HCT116 (cell line): ENCODE measurements at regions not wholly inside any gene's neighbourhood (a gene's known extent, or its start where the extent isn't known, plus 50 kb on each side); places are given as distances from the start of the nearest gene placed in this dataset.

Experiments
- ATAC-seq: fragments of 200-7000 bp; cut with Tn5 transposase; 2 replicates; pipeline ENCODE4 v1.9.1; 2020; ENCODE audit warnings: mild to moderate bottlenecking, moderate library complexity
- BruUV-seq: library from RNA; stranded (reverse); fragments of 400-500 nt; replicated peaks from 2 replicates; lab custom pipeline; 2021; lab: Mats Ljungman, UMichigan
- CTCF ChIA-PET: fragments of 300-600 bp; sonication (Branson Sonifier 250); formaldehyde crosslinking; loops from one replicate; lab custom pipeline; 2021; ENCODE audit warnings: antibody characterized with exemption; lab: Charles Lee
- POLR2A ChIA-PET: fragments of 300-600, 350-600 bp; sonication (Branson Sonifier 250); formaldehyde crosslinking; loops from one replicate; lab custom pipeline; 2021; ENCODE audit warnings: antibody characterized with exemption; lab: Charles Lee
- RAD21 ChIA-PET, 2 experiments: fragments of 300-600 bp; sonication (Branson Sonifier 250); formaldehyde crosslinking; loops; one replicate each; lab custom pipeline; 2023; ENCODE audit warnings: low total read pairs in 2 of 2; ENCODE audit not compliant: uncharacterized antibody in 2 of 2, unreplicated experiment in 2 of 2, low non-redundant PET in 1 of 2; lab: Charles Lee
- DNase-seq: peaks from one replicate; pipeline ENCODE4 v3.0.0-alpha.2; 2010; ENCODE audit warnings: low read depth, low spot score
- H2AFZ ChIP-seq: fragments of 200-600 bp; shearing (Covaris generic), sonication (generic); 2 replicates; pipeline ENCODE4 v1.6.1; 2017; ENCODE audit warnings: low read depth, mixed run types, mixed read lengths, antibody characterized with exemption, low read length; ENCODE audit not compliant: poor library complexity, severe bottlenecking
- H3K27ac ChIP-seq: 2 replicates; pipeline ENCODE4 v1.5.1; 2012; ENCODE audit warnings: low read depth, low read length
- H3K27me3 ChIP-seq: fragments of 200-600 bp; sonication (generic); 2 replicates; pipeline ENCODE4 v1.6.1; 2016; ENCODE audit warnings: mixed run types, low read length, mixed read lengths; ENCODE audit not compliant: insufficient read depth
- H3K36me3 ChIP-seq, 2 experiments: fragments of 200-500 bp in 1 of 2; fragments of 200-600 bp in 1 of 2; sonication (Bioruptor generic) in 1 of 2; sonication (generic) in 1 of 2; 2 replicates each; pipeline versions ENCODE4 v1.5.1 to v1.6.1; 2014 to 2016; ENCODE audit warnings: low read length in 2 of 2, inconsistent platforms in 1 of 2, mixed read lengths in 1 of 2, mixed run types in 1 of 2; ENCODE audit not compliant: insufficient read depth in 2 of 2, control insufficient read depth in 1 of 2
- H3K4me1 ChIP-seq, 2 experiments: fragments of 200-600 bp in 1 of 2; sonication (generic) in 1 of 2; 2 replicates each; pipeline versions ENCODE4 v1.5.1 to v1.6.1; 2012 to 2017; ENCODE audit warnings: low read length in 2 of 2, inconsistent platforms in 1 of 2, mild to moderate bottlenecking in 1 of 2, mixed read lengths in 1 of 2, mixed run types in 1 of 2, moderate library complexity in 1 of 2; ENCODE audit not compliant: insufficient read depth in 2 of 2, control insufficient read depth in 1 of 2
- H3K4me2 ChIP-seq: fragments of 200-600 bp; sonication (generic); 2 replicates; pipeline ENCODE4 v1.6.1; 2017; ENCODE audit warnings: mixed run types, low read length, mixed read lengths
- H3K4me3 ChIP-seq, 2 experiments: fragments of 200-600 bp in 1 of 2; sonication (generic) in 1 of 2; replicated peaks in 1 of 2; 2 replicates each; pipeline ENCODE4 v1.5.1; 2011 to 2016; ENCODE audit warnings: low read length in 2 of 2, control low read depth in 1 of 2, low read depth in 1 of 2, mild to moderate bottlenecking in 1 of 2, mixed read lengths in 1 of 2, mixed run types in 1 of 2
- H3K79me2 ChIP-seq: fragments of 200-600 bp; sonication (generic); 2 replicates; pipeline ENCODE4 v1.6.1; 2017; ENCODE audit warnings: mild to moderate bottlenecking, mixed run types, low read length, moderate library complexity, mixed read lengths; ENCODE audit not compliant: insufficient read depth
- H3K9ac ChIP-seq: fragments of 200-600 bp; sonication (generic); 2 replicates; pipeline ENCODE4 v1.6.1; 2016; ENCODE audit warnings: low read length, mixed read lengths
- H3K9me2 ChIP-seq: fragments of 200-600 bp; sonication (generic), shearing (Covaris generic); 2 replicates; pipeline ENCODE4 v1.6.1; 2017; ENCODE audit warnings: mixed run types, mild to moderate bottlenecking, moderate library complexity; ENCODE audit not compliant: insufficient read depth
- H3K9me3 ChIP-seq, 2 experiments: fragments of 200-500 bp in 1 of 2; fragments of 200-600 bp in 1 of 2; sonication (Bioruptor generic) in 1 of 2; sonication (generic) in 1 of 2; 2 replicates each; pipeline ENCODE4 v1.6.1; 2014 to 2017; ENCODE audit warnings: low read length in 2 of 2, mixed read lengths in 2 of 2, inconsistent platforms in 1 of 2, low read depth in 1 of 2, mild to moderate bottlenecking in 1 of 2, mixed run types in 1 of 2, moderate library complexity in 1 of 2; ENCODE audit not compliant: control insufficient read depth in 1 of 2, insufficient read depth in 1 of 2
- H4K20me1 ChIP-seq: fragments of 200-600 bp; sonication (generic), shearing (Covaris generic); 2 replicates; pipeline ENCODE4 v1.6.1; 2017; ENCODE audit warnings: mixed run types, mild to moderate bottlenecking, moderate library complexity; ENCODE audit not compliant: insufficient read depth
- CBX3 ChIP-seq: IDR thresholded peaks from 2 replicates; pipeline ENCODE4 v1.6.1; 2012; ENCODE audit warnings: low read depth
- CEBPB ChIP-seq: IDR thresholded peaks from 2 replicates; pipeline ENCODE4 v1.6.1; 2012; ENCODE audit warnings: low read depth
- ELF1 ChIP-seq: IDR thresholded peaks from 2 replicates; pipeline ENCODE4 v1.6.1; 2012; ENCODE audit warnings: low read depth, borderline replicate concordance
- EZH2phosphoT487 ChIP-seq: fragments of 200-600 bp; IDR thresholded peaks from 2 replicates; pipeline ENCODE4 v1.6.1; 2018; ENCODE audit warnings: antibody characterized with exemption, borderline replicate concordance
- FOSL1 ChIP-seq: IDR thresholded peaks from 2 replicates; pipeline ENCODE4 v1.6.1; 2012; ENCODE audit warnings: low read depth
- JUND ChIP-seq: IDR thresholded peaks from 2 replicates; pipeline ENCODE4 v1.6.1; 2012
- POLR2A ChIP-seq: IDR thresholded peaks from 2 replicates; pipeline ENCODE4 v1.7.0; 2011; ENCODE audit warnings: borderline replicate concordance; ENCODE audit not compliant: insufficient read depth, insufficient read length; ENCODE audit errors: extremely low read depth
- POLR2AphosphoS5 ChIP-seq: IDR thresholded peaks from 2 replicates; pipeline ENCODE4 v1.6.1; 2011; ENCODE audit warnings: mild to moderate bottlenecking, low read depth, low read length, moderate library complexity
- RAD21 ChIP-seq: IDR thresholded peaks from 2 replicates; pipeline ENCODE4 v1.6.1; 2012; ENCODE audit warnings: low read depth, mild to moderate bottlenecking
- SP1 ChIP-seq: IDR thresholded peaks from 2 replicates; pipeline ENCODE4 v1.6.1; 2012; ENCODE audit warnings: low read depth
- SRF ChIP-seq: IDR thresholded peaks from 2 replicates; pipeline ENCODE4 v1.6.1; 2012; ENCODE audit warnings: low read depth
- YY1 ChIP-seq: IDR thresholded peaks from 2 replicates; pipeline ENCODE4 v1.6.1; 2011; ENCODE audit warnings: low read length, low read depth, moderate library complexity, mild to moderate bottlenecking; ENCODE audit not compliant: insufficient replicate concordance; ENCODE audit errors: extremely low read depth
- ZFX ChIP-seq: fragments of 450-650 bp; IDR thresholded peaks from 2 replicates; pipeline ENCODE4 v1.6.1; 2017
- ZNF274 ChIP-seq: fragments of 200-500 bp; sonication (Bioruptor generic); IDR thresholded peaks from 2 replicates; pipeline ENCODE4 v1.6.1; 2014; ENCODE audit warnings: mild to moderate bottlenecking, low read depth, low read length, inconsistent platforms
- intact Hi-C: fragments of 100-400 bp; cut with micrococcal nuclease; formaldehyde crosslinking; loops from 2 replicates; pipeline ENCODE4 v1.10.0; 2022
- TF ChIP-seq, protein P1 (sequence below): IDR thresholded peaks from 2 replicates; pipeline ENCODE4 v1.6.1; 2012
- TF ChIP-seq, protein P2 (sequence below): IDR thresholded peaks from 2 replicates; pipeline ENCODE4 v1.6.1; 2012; ENCODE audit warnings: low read depth
- TF ChIP-seq, protein P3 (sequence below): IDR thresholded peaks from 2 replicates; pipeline ENCODE4 v1.6.1; 2011; ENCODE audit warnings: mild to moderate bottlenecking, low read length, moderate library complexity; ENCODE audit not compliant: insufficient replicate concordance; ENCODE audit errors: extremely low read depth

DNA sequence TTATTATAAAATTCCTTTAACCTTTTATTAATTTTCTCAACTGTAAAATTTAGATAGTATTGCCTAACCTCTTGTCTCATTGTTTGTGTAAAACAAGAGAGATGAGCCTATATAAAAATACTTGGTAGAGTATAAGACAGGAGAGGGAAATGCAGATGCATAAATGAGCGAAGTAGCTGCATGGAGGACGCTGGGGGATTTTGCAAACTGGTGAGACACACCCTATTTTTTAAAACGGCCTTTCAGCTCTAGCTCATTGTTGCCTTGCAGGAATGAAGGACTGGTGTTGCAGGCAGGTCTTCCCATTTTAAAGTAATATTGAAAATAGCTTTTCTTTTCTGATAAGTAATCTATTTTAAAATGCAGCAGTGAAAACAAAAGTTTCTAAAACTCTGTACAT is 435.3 kb upstream of the HNRNPA3 start:
- no peak overlapping the region for H3K27ac ChIP-seq
- no TSS peak for BruUV-seq
- CTCF ChIA-PET = no interaction called here
- no peak overlapping the region for H3K9ac ChIP-seq
- H4K20me1 ChIP-seq = no peaks in the 10 kb centered on the region
- DNase-seq (no peak), ATAC-seq (no peak)
- intact Hi-C loops = no loop called here
- no peaks in the 10 kb centered on the region for H3K79me2 ChIP-seq
- no peaks in the 10 kb centered on the region for H3K36me3 ChIP-seq
- TF ChIP-seq JUND = no peak
- no peak for TF ChIP-seq ZFX
- TF ChIP-seq SP1 = no peak
- no peak for TF ChIP-seq ZNF274
- no peak for TF ChIP-seq SRF
- no peak for TF ChIP-seq EZH2phosphoT487
- no peak for TF ChIP-seq CEBPB
- no peak for TF ChIP-seq POLR2A
- no peak for TF ChIP-seq YY1
- no peak for TF ChIP-seq RAD21
- TF ChIP-seq CBX3 = no peak
- TF ChIP-seq FOSL1 = no peak
- TF ChIP-seq, protein P1, sequence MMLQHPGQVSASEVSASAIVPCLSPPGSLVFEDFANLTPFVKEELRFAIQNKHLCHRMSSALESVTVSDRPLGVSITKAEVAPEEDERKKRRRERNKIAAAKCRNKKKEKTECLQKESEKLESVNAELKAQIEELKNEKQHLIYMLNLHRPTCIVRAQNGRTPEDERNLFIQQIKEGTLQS = no peak
- no peak for TF ChIP-seq POLR2AphosphoS5
- TF ChIP-seq ELF1 = no peak
- H3K4me2 ChIP-seq = no peak overlapping the region
- H3K4me3 ChIP-seq = no peak overlapping the region
- 0 out of 2 replicates have a peak, but pooled peaks cover 4% of the 10 kb centered on the region for H3K9me2 ChIP-seq
- peaks cover 14% of the 10 kb centered on the region for H3K27me3 ChIP-seq
- RAD21 ChIA-PET = no interaction called here
- H3K9me3 ChIP-seq = no peaks in the 10 kb centered on the region
- H3K4me1 ChIP-seq = no peaks in the 10 kb centered on the region
- no peak overlapping the region for H2AFZ ChIP-seq
- POLR2A ChIA-PET = no interaction called here

DNA sequence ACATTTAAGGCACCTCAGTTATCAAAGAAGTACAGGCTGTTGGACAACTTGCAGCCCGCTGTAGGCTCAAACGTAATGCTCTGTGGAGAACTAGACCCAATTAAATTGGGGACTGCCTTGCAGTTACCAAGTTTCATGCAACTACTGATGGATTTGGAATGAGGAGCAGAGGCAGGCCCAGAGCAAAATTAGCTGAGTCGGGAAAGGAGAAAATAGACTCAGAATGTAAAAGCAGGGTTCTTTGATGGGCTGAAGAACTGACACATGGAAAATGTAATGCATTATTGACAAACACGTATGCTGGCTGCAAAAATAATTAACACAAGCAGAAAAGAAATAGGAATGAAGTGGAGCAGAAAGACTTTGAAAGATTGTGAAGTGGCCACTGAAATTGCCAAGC is 432.7 kb upstream of the HNRNPA3 start:
- RAD21 ChIA-PET = no interaction called here
- H3K4me3 ChIP-seq = no peak overlapping the region
- no peaks in the 10 kb centered on the region for H3K4me1 ChIP-seq
- H3K27ac ChIP-seq = no peak overlapping the region
- no peak for DNase-seq
- no peaks in the 10 kb centered on the region for H3K36me3 ChIP-seq
- peaks cover 25% of the 10 kb centered on the region for H3K27me3 ChIP-seq
- no peak overlapping the region for H2AFZ ChIP-seq
- no peak for TF ChIP-seq JUND
- TF ChIP-seq YY1 = no peak
- TF ChIP-seq, protein P2, sequence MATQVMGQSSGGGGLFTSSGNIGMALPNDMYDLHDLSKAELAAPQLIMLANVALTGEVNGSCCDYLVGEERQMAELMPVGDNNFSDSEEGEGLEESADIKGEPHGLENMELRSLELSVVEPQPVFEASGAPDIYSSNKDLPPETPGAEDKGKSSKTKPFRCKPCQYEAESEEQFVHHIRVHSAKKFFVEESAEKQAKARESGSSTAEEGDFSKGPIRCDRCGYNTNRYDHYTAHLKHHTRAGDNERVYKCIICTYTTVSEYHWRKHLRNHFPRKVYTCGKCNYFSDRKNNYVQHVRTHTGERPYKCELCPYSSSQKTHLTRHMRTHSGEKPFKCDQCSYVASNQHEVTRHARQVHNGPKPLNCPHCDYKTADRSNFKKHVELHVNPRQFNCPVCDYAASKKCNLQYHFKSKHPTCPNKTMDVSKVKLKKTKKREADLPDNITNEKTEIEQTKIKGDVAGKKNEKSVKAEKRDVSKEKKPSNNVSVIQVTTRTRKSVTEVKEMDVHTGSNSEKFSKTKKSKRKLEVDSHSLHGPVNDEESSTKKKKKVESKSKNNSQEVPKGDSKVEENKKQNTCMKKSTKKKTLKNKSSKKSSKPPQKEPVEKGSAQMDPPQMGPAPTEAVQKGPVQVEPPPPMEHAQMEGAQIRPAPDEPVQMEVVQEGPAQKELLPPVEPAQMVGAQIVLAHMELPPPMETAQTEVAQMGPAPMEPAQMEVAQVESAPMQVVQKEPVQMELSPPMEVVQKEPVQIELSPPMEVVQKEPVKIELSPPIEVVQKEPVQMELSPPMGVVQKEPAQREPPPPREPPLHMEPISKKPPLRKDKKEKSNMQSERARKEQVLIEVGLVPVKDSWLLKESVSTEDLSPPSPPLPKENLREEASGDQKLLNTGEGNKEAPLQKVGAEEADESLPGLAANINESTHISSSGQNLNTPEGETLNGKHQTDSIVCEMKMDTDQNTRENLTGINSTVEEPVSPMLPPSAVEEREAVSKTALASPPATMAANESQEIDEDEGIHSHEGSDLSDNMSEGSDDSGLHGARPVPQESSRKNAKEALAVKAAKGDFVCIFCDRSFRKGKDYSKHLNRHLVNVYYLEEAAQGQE = no peak
- TF ChIP-seq, protein P3, sequence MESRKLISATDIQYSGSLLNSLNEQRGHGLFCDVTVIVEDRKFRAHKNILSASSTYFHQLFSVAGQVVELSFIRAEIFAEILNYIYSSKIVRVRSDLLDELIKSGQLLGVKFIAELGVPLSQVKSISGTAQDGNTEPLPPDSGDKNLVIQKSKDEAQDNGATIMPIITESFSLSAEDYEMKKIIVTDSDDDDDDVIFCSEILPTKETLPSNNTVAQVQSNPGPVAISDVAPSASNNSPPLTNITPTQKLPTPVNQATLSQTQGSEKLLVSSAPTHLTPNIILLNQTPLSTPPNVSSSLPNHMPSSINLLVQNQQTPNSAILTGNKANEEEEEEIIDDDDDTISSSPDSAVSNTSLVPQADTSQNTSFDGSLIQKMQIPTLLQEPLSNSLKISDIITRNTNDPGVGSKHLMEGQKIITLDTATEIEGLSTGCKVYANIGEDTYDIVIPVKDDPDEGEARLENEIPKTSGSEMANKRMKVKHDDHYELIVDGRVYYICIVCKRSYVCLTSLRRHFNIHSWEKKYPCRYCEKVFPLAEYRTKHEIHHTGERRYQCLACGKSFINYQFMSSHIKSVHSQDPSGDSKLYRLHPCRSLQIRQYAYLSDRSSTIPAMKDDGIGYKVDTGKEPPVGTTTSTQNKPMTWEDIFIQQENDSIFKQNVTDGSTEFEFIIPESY = no peak
- TF ChIP-seq CBX3 = no peak
- no peak for TF ChIP-seq POLR2A
- TF ChIP-seq, all 23 proteins: peak for 0
- no peak for ATAC-seq
- no TSS peak for BruUV-seq
- Histone ChIP-seq H3K79me2 (no peaks in the 10 kb centered on the region), H3K9me3 (no peaks in the 10 kb centered on the region), H4K20me1 (no peaks in the 10 kb centered on the region), H3K9me2 (0 out of 2 replicates have a peak, but pooled peaks cover 4% of the 10 kb centered on the region), H3K4me2 (no peak overlapping the region), H3K9ac (no peak overlapping the region)
- ChIA-PET CTCF (no interaction called here), POLR2A (no interaction called here)
- intact Hi-C loops = no loop called here
